HK-2 (cell line): ENCODE measurements at regions not wholly inside any gene's neighbourhood (a gene's known extent, or its start where the extent isn't known, plus 50 kb on each side); places are given as distances from the start of the nearest gene placed in this dataset.

Source experiments
- DNase-seq: peaks from one replicate; pipeline ENCODE4 v3.0.0-alpha.2; 2018; ENCODE audit not compliant: unreplicated experiment

DNA sequence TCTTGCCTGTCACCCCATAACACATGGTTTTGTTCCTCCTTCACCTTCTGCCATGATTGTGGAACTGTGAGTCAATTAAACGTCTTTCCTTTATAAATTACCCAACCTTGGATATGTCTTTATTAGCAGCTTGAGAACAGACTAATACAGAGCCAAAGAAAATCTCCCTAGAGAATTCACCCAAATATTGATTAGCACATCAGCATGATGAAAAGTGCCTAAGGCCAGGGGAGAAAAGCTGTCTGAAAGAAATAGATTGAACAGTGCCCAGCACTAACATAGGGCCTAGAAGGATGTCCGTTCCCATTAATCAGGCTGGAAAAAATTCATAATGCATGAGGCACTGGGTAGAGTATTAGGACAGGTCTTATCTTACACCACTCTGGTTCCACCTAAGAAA lies 111.9 kb upstream of the CALN1 start:
- DNase-seq: no peak

DNA sequence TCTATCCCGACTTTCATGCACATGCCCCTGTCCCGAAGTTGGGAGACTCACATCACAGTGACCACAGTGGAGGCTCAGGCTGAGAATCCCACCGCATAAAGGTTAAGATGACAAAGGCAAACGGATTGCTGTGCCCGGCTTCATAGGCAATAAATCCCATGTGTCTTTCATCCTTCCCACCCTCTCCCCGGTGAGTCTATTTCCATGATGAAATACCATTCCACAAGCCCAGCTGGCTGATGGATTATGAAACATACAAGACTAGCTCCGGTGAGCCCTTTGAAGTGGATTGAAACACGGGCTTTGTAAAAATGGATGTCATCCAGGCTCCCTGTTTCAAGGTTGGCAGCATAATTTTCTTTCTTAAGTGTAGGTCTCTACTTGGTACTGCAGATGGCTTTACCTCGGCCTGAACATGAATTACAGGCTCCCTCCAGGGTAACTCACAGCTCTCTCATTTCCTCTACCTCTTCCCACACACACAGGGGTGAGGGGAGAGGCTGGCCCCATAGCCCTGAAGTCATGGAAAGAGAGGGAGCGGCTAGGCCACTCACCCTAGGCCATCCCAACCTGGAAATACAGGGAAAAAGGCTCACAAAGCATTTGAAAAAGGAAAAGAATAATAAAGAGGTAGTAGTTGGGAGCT lies 92.0 kb upstream of the CALN1 start:
- DNase-seq: no peak

DNA sequence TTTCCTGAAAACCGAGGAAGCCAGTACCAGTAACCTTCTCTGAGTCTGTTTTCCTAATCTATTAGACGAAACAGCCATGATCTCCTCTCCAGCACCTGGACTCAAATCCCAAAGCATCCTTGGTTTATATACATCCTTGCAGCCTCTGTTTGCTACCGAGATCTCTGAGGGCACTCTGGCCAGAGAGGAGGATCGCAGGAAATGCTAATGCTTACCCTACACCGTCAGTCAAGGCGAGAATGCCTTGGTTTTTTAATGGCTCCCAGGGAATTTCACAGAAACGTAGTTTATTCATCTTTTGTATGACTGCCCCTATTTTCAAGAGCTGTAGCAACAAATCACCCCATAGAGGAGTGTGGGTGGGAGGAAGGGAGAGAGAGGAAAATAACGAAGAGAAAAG lies 91.5 kb upstream of the CALN1 start:
- DNase-seq: no peak

DNA sequence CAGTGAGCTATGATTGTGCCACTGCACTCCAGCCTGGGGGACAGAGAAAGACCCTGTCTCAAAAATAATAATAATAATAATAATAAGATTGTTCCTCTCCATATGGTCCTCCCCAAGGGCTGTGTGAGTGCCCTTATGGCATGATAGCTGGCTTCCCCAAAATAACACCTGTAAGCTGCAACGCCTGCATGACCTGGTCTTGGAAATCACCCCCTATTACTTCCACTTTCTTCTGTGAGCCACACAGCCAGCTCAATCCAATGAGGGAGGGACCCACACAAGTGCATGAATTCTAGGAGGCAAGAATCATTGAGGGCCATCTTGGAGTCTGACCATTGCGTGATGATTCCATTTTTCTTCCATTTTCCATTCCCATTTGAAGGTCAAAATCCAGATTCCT lies 82.7 kb upstream of the CALN1 start:
- no peak for DNase-seq

DNA sequence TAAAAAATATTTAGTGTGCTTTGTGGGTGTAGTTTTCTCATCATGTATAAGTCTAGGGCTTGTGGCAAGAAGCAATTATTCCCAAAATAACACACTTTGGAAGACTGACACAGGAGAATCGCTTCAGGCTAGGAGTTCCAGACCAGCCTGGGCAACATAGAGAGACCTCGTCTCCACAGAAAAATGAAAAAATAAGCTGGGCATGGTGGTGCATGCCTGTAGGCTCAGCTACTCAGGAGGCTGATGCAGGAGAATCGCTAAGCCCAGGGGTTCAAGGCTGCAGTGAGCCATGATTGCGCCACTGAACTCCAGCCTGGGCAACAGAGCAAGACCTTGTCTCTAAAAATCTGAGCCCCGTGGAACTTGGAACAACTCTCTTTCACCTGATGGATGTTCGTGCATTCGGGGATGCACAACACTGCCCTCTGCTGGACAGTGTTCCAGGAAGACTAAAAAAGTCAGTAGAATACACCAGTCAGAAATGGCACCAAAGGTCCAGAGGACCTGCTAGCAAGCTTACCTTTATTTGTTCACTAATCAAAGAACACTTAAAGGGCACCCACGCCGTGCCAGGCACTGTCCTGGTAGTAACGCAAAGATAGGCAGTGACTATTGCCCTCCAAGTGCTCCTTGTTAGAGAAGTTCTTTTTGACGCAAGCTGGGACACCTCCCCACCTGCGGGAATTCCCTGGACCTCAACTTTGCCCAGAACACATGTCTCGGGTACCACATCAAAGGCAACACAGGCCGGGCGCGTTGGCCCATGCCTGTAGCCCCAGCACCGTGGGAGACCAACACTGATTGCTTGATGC lies 81.9 kb upstream of the CALN1 start:
- peak; percentile 60 for DNase-seq

DNA sequence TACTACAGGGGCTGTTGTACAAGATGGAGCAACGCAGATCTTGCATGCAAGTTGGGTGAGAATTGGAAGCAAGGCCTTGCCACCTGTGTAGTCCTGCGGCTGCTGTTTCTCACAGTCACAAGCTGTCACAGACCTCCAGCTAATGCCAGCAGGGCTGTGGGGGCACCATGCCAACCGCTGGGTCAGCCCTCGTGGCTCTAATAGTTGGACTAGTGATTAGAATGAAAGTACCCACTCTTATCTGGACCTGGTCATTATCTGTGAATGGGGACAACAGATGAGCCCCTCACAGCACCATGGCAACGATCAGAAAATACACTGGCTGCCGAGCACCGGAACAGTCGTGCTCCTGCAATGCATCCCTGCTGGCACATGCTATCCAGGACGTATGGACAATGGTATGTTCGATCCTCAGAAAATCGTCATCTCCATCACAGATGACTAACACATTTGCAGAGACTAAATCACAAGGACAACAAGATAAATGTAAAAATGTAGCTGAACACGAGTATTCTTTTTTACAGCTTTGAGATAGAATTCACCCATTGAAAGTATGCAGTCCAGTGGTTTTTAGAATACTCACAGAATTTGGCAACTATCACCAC lies 80.4 kb upstream of the CALN1 start:
- no peak for DNase-seq

DNA sequence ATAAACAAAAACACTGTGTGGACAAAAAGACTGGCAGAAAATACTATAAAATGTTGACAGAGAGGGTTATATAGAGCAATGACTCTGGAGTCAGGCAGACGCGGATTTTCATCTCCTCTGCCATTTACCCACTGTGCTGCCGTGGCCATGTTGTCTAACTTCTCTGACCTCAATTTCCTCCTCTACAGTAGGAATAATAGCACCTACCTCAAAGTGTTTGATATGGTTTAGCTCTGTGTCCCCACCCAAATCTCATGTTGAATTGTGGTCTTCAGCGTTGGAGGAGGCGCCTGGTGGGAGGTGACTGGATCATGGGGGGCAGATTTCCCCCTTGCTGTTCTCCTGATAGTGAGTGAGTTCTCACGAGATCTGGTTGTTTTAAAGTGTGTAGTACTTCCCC lies 78.2 kb upstream of the CALN1 start:
- DNase-seq: no peak

DNA sequence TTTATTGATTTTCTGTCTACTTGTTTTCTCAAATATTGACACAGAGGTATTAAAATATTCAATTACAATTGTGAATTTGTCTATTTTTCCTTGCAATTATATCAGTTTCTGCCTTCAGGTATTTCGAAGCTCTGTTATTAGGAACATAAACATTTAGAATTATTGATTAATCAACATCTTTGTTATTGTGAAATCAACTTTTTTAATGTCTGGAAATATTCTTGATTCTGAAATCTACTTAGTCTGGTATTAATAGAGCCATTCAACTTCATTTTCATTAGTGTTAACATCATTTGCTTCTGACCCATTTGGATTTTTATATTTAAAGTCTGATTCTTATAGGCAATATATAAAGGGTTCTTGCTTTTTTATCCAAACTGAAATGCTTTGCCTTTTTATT lies 69.8 kb upstream of the CALN1 start:
- DNase-seq: no peak

DNA sequence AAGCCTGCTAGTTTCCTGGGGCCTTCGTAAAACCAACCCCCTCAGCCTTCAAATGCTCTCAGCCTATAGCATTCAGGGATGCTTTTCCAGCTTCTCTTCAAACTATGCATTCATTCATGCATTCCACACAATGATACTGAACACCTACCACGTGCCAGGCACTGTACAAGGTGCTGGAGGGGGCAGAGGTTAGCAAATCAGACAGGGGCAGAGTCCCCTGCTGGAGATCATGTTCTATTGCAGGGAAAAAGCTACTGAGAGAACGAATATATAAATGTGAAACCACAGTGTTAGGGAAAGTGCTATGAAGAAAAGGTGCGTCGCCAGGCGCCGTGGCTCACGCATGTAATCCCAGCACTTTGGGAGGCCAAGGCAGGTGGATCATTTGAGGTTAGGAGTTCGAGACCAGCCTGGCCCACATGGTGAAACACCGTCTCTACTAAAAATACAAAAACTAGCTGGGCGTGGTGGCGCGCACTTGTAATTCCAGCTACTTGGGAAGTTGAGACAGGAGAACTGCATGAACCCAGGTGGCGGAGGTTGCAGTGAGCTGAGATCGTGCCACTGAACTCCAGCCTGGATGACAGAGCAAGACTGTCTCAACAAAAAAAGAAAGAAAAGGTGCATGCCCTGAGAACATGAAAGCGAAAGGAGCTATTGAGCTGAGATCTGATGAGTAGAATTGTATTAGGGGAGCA lies 64.6 kb upstream of the CALN1 start:
- no peak for DNase-seq

DNA sequence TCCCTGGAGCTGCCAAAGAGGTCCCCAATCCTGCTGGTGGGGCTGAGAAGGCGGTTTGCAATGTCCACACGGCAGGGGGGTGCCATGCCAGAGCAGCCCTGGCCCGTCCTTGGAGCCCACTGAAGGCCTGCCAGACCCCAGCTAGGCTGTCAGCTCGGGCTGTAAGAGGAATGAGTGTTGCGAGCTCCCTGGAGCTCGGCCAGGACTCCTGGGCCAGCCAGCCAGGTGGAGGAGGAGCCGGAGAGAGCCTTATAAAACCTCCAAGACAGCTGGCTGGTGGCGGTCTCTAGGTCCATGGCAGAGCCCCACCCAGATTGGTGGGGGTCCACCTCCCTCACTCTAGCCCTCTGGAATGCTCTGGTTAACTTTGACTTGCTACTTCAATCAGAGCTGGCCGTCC lies 55.1 kb upstream of the CALN1 start:
- DNase-seq: no peak

DNA sequence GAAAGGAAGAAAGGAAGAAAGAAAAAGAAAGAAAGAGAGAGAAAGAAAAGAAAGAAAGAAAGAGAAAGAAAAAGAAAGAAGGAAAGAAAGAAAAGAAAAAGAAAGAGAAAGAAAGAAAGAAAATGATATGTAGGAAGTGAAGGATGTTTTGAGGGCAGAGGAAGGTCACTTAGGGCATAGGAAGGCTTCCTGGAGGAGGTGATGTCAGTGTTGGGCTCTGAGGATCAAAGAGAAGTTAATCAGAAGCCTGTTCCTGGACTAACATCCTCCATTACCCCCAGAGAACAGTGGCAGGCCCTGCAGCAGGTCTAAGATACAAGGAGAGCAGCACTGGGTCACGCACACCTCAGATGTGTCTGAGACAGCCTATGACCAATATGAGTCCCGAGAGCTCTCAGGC lies 54.7 kb upstream of the CALN1 start:
- DNase-seq: no peak

DNA sequence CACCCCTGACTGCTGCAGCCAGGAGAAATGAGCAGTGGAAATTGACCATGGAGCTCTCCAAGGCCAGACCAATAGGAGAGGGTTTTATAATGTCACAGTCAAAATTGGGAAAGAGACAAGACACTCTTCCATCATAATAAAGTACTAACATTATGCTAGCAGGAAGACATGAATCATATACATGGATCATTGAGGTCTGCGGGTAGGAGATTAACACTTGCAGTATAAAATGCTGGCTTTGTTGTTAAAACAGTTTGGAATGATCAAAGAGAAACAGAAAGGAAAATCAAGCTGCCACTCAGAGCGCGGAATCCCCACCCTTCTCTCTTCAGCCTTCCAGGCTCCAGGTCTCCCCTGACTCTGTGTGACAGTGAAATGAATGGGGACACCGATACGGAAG lies 53.4 kb upstream of the CALN1 start:
- DNase-seq: no peak

DNA sequence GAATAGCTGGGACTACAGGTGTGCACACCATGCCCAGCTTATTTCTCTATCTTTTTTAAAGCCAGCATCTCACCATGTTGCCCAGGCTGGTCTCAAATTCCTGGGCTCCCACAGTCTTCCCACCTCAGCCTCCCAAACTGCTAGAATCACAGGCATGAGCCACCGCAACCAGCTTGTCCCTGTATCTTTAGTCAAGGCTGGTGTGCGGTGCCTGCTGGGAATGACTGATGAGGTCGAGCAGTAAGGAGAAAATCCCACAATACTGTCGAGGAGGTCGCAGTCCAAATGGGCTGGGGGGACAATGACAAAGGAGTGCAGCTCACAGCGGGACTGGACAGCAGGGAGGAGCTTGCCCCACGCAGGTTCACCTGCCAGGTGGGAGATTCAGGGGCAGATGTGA lies 50.2 kb upstream of the CALN1 start:
- DNase-seq: no peak
